Right atrium auricular region (tissue), 2 donors: ENCODE measurements at regions not wholly inside any gene's neighbourhood (a gene's known extent, or its start where the extent isn't known, plus 50 kb on each side); places are given as distances from the start of the nearest gene placed in this dataset.

Experiments used
- DNase-seq: peaks from one replicate; pipeline ENCODE4 v3.0.0-alpha.2; 2019; ENCODE audit warnings: low spot score
- H3K27ac ChIP-seq, 2 donors: fragments of 200-600 bp; sonication (generic); 1 replicate in 1 of 2; 2 replicates in 1 of 2; pipeline ENCODE4 v1.5.1; 2016 to 2019
- H3K27me3 ChIP-seq, 2 donors: fragments of 200-600 bp; sonication (generic); one replicate each; pipeline versions ENCODE4 v1.5.1 to v1.6.0; 2017 to 2019
- H3K36me3 ChIP-seq: fragments of 200-600 bp; sonication (generic); one replicate; pipeline ENCODE4 v1.5.1; 2016
- H3K4me1 ChIP-seq, 2 donors: fragments of 200-600 bp; sonication (generic); one replicate each; pipeline versions ENCODE4 v1.5.1 to v1.6.0; 2017 to 2019
- H3K4me3 ChIP-seq, 2 donors: fragments of 200-600 bp; sonication (generic); 1 replicate in 1 of 2; 2 replicates in 1 of 2; pipeline ENCODE4 v1.5.1; 2017 to 2019; ENCODE audit warnings: mild to moderate bottlenecking in 1 of 2, moderate library complexity in 1 of 2
- H3K9me3 ChIP-seq, 2 donors: fragments of 200-600 bp; sonication (generic); one replicate each; pipeline ENCODE4 v1.5.1; 2019
- CTCF ChIP-seq, 2 donors: fragments of 200-600 bp; sonication (generic); IDR thresholded peaks; one replicate each; pipeline ENCODE4 v1.5.1; 2019; ENCODE audit warnings: antibody characterized with exemption in 2 of 2

- H3K9me3 ChIP-seq = no peaks in the 10 kb centered on the region
- no peaks in the 10 kb centered on the region for H3K36me3 ChIP-seq
- no peak overlapping the region for H3K4me3 ChIP-seq
- no peak for DNase-seq
- TF ChIP-seq CTCF (IDR thresholded peaks at IDR 0.05) = no peak
- H3K4me1 ChIP-seq = peaks cover 0 to 7% of the 10 kb centered on the region in 2 donors
- H3K27ac ChIP-seq = no peak overlapping the region
- no peaks in the 10 kb centered on the region for H3K27me3 ChIP-seq
Observed at GRCh38 chr1:60831780-60832179, 250.6 kb upstream of the NFIA start.

- no peaks in the 10 kb centered on the region for H3K9me3 ChIP-seq
- no peak for DNase-seq
- H3K4me3 ChIP-seq = no peak overlapping the region
- no peak for TF ChIP-seq CTCF (IDR thresholded peaks at IDR 0.05)
- peaks cover 0 to 7% of the 10 kb centered on the region in 2 donors for H3K4me1 ChIP-seq
- H3K27me3 ChIP-seq = no peaks in the 10 kb centered on the region
- no peak overlapping the region for H3K27ac ChIP-seq
- H3K36me3 ChIP-seq = no peaks in the 10 kb centered on the region
Observed at GRCh38 chr1:60828944-60829343, 253.4 kb upstream of the NFIA start.

- no peak for DNase-seq
- Histone ChIP-seq H3K4me3 (no peak overlapping the region), H3K27ac (no peak overlapping the region), H3K27me3 (no peaks in the 10 kb centered on the region), H3K9me3 (no peaks in the 10 kb centered on the region), H3K36me3 (no peaks in the 10 kb centered on the region), H3K4me1 (no peaks in the 10 kb centered on the region)
- no peak for TF ChIP-seq CTCF (IDR thresholded peaks at IDR 0.05)
Observed at GRCh38 chr1:60826320-60827094, 255.9 kb upstream of the NFIA start.

GRCh38 chr1:60825593-60825992, 256.8 kb upstream of the NFIA start:
- TF ChIP-seq CTCF (IDR thresholded peaks at IDR 0.05) = no peak
- no peak for DNase-seq
- no peaks in the 10 kb centered on the region for H3K4me1 ChIP-seq
- no peaks in the 10 kb centered on the region for H3K9me3 ChIP-seq
- no peak overlapping the region for H3K4me3 ChIP-seq
- no peaks in the 10 kb centered on the region for H3K36me3 ChIP-seq
- H3K27ac ChIP-seq = no peak overlapping the region
- no peaks in the 10 kb centered on the region for H3K27me3 ChIP-seq

- DNase-seq = no peak
- Histone ChIP-seq H3K4me3 (no peak overlapping the region), H3K27ac (no peak overlapping the region), H3K36me3 (no peaks in the 10 kb centered on the region), H3K27me3 (no peaks in the 10 kb centered on the region), H3K4me1 (no peaks in the 10 kb centered on the region), H3K9me3 (no peaks in the 10 kb centered on the region)
- TF ChIP-seq CTCF (IDR thresholded peaks at IDR 0.05) = no peak
Observed at GRCh38 chr1:60823151-60823550, 259.2 kb upstream of the NFIA start.

- no peak for TF ChIP-seq CTCF (IDR thresholded peaks at IDR 0.05)
- no peak overlapping the region for H3K27ac ChIP-seq
Observed at GRCh38 chr1:60822252-60822651, 260.1 kb upstream of the NFIA start.

More at GRCh38 chr1:60822252-60822651, 260.1 kb upstream of the NFIA start:
- no peak for DNase-seq
- Histone ChIP-seq H3K4me1 (no peaks in the 10 kb centered on the region), H3K4me3 (no peak overlapping the region), H3K27me3 (no peaks in the 10 kb centered on the region), H3K36me3 (no peaks in the 10 kb centered on the region), H3K9me3 (no peaks in the 10 kb centered on the region)
